Raji (cell line): ENCODE measurements at regions not wholly inside any gene's neighbourhood (a gene's known extent, or its start where the extent isn't known, plus 50 kb on each side); places are given as distances from the start of the nearest gene placed in this dataset.

Experiments used
- POLR2A ChIP-seq: IDR thresholded peaks from 2 replicates; pipeline ENCODE4 v1.6.1; 2011; ENCODE audit warnings: low read depth, low read length, control low read depth; ENCODE audit not compliant: insufficient read depth

GRCh38 chr17:77894126-77894956 lies 64.2 kb upstream of the TNRC6C start:
- TF ChIP-seq POLR2A, result no peak

- TF ChIP-seq POLR2A, result no peak
Measured at GRCh38 chr17:77897741-77898301, 60.7 kb upstream of the TNRC6C start.

- no peak for TF ChIP-seq POLR2A
Measured at GRCh38 chr17:77898521-77899434, 59.7 kb upstream of the TNRC6C start.

GRCh38 chr17:77899498-77899897 lies 59.0 kb upstream of the TNRC6C start:
- no peak for TF ChIP-seq POLR2A

- no peak for TF ChIP-seq POLR2A
Measured at GRCh38 chr17:77901481-77901880, 57.0 kb upstream of the TNRC6C start.

- no peak for TF ChIP-seq POLR2A
Measured at GRCh38 chr17:77905266-77905665, 53.2 kb upstream of the TNRC6C start.

GRCh38 chr17:77905766-77906165 lies 52.7 kb upstream of the TNRC6C start:
- TF ChIP-seq POLR2A, result no peak

- TF ChIP-seq POLR2A, result no peak
Measured at GRCh38 chr17:77906377-77906871, 52.1 kb upstream of the TNRC6C start.

GRCh38 chr17:77907497-77908461 lies 50.7 kb upstream of the TNRC6C start:
- TF ChIP-seq POLR2A, result no peak

- TF ChIP-seq POLR2A, result no peak
Measured at GRCh38 chr17:77908501-77908900, 50.0 kb upstream of the TNRC6C start.
